ENCODE measurements at regions not wholly inside any gene's neighbourhood (a gene's known extent, or its start where the extent isn't known, plus 50 kb on each side); places are given as distances from the start of the nearest gene placed in this dataset.

- WGBS, 2 experiments (ENCODE audit: extremely low coverage in 1 of 2, insufficient coverage in 1 of 2, insufficient read length in 1 of 2, insufficient replicate concordance in 2 of 2, low coverage in 1 of 2, low lambda C conversion rate in 2 of 2, missing lambda C conversion rate in 1 of 2) = 45% methylated on average over 20 of the region's 23 CpGs; no CpG with 5 or more reads in 1 of the 2 experiments
- Histone ChIP-seq H2BK15ac (ENCODE audit: low read length) (peak overlapping the region; percentile 65), H4K20me1 (replicated peaks in 1 of 2; ENCODE audit: control insufficient read depth in 1 of 2, insufficient read depth in 2 of 2, low read length in 2 of 2) (no peaks in the 10 kb centered on the region), H3K4ac (replicated peaks; ENCODE audit: insufficient read length, low read depth, low read length) (no peak overlapping the region), H2BK12ac (ENCODE audit: low read depth, low read length) (peak overlapping the region; percentile 96), H3K23ac (ENCODE audit: insufficient read length) (no peak overlapping the region), H4K8ac (ENCODE audit: extremely low read depth, insufficient read depth, low read length) (peak overlapping the region; percentile 28; the same call in 1 of the 2 replicates), H2BK20ac (ENCODE audit: low read length) (peak overlapping the region; percentile 3; the same call in 1 of the 2 replicates), H3K27me3 (replicated peaks in 1 of 4; ENCODE audit: control insufficient read depth in 3 of 4, extremely low read depth in 1 of 4, insufficient read depth in 3 of 4, low read length in 3 of 4) (peaks cover 0 to 25% (median 17%) of the 10 kb centered on the region in 4 experiments; a peak in 6 of 7 replicates), H3K14ac (ENCODE audit: insufficient read length) (no peak overlapping the region), H4K91ac (replicated peaks; ENCODE audit: insufficient read length, low read length) (peak overlapping the region; percentile 77), H3K4me3 (ENCODE audit: extremely low read depth in 1 of 4, insufficient read depth in 2 of 4, low read depth in 3 of 4, low read length in 4 of 4) (no peak overlapping the region), H3K4me2 (ENCODE audit: insufficient read depth in 1 of 2, low read depth in 2 of 2, low read length in 2 of 2) (peak overlapping the region; percentile 37 to 39; a peak in 3 of 4 replicates), H2BK5ac (ENCODE audit: low read depth, low read length) (peak overlapping the region; percentile 61; the same call in 1 of the 2 replicates), H4K5ac (ENCODE audit: insufficient read length, low read depth, low read length) (no peak overlapping the region), H3K56ac (replicated peaks; ENCODE audit: insufficient read length, low read depth, low read length) (no peak overlapping the region), H3K4me1 (replicated peaks in 1 of 4; ENCODE audit: control insufficient read depth in 3 of 4, insufficient read depth in 4 of 4, low read length in 3 of 4) (peaks cover 12 to 23% (median 18%) of the 10 kb centered on the region in 4 experiments; a peak in 5 of 7 replicates), H3K36me3 (ENCODE audit: control insufficient read depth in 2 of 4, insufficient read depth in 4 of 4, low read length in 3 of 4) (no peaks in the 10 kb centered on the region), H2AFZ (ENCODE audit: low read length) (peak overlapping the region; percentile 68; the same call in 1 of the 2 replicates), H2BK120ac (replicated peaks; ENCODE audit: low read depth, low read length) (peak overlapping the region; percentile 66), H3K9me3 (ENCODE audit: insufficient read depth in 2 of 2, low read depth in 1 of 2, low read length in 1 of 2) (no peaks in the 10 kb centered on the region), H3K79me1 (ENCODE audit: low read depth, low read length) (no peaks in the 10 kb centered on the region), H3K79me2 (ENCODE audit: control insufficient read depth in 1 of 2, insufficient read depth in 2 of 2, low read length in 2 of 2) (no peaks in the 10 kb centered on the region), H2AK5ac (ENCODE audit: low read depth, low read length) (no peak overlapping the region; the same call in 1 of the 2 replicates), H3K9ac (replicated peaks in 1 of 4; ENCODE audit: extremely low read depth in 1 of 4, low read depth in 3 of 4, low read length in 3 of 4) (no peak overlapping the region), H3K27ac (ENCODE audit: low read depth, low read length) (no peak overlapping the region), H3K23me2 (ENCODE audit: low read depth, low read length) (peaks cover 4% of the 10 kb centered on the region; the same call in 1 of the 2 replicates), H3K18ac (ENCODE audit: extremely low read depth, low read length) (peak overlapping the region; percentile 79)
- FAIRE-seq = no peak
- TF ChIP-seq PHF8 (conservative IDR thresholded peaks at IDR 0.05; ENCODE audit: low read depth, low read length) = no peak
- no peak for TF ChIP-seq KDM5A (IDR thresholded peaks at IDR 0.05; ENCODE audit: low read length)
- peak; percentile 39; the same call in 1 of the 2 replicates for TF ChIP-seq MAX (IDR thresholded peaks at IDR 0.05)
- CTCF ChIA-PET (ENCODE audit: partially characterized antibody) = interaction anchor here (0.8 to 1.3 kb wide), 2 partner anchors 30 to 137 kb away, joined by 3 read pairs; no protein-coding TSS in a partner anchor
- peak in 1 of 2 experiments; percentile 61 for DNase-seq (ENCODE audit: low read depth in 1 of 2, low spot score in 2 of 2)
- POLR2A ChIA-PET (ENCODE audit: partially characterized antibody) = interaction anchor here (1.0 to 1.4 kb wide), 4 partner anchors 8 to 415 kb away, joined by 3 to 6 read pairs (median 3); partner anchors contain the start of gene RPS29
Measured at GRCh38 chr14:50001151-50001998, 108.5 kb downstream of the ARF6 start.

Measured in H1 (cell line).